Suppressor macrophage treated with lipopolysaccharide for 1 hour (primary cell): ENCODE measurements at regions not wholly inside any gene's neighbourhood (a gene's known extent, or its start where the extent isn't known, plus 50 kb on each side); places are given as distances from the start of the nearest gene placed in this dataset.

Experiments
- DNase-seq, 3 donors: peaks; one replicate each; pipeline ENCODE4 v3.0.0-alpha.2; 2020 to 2022

DNA sequence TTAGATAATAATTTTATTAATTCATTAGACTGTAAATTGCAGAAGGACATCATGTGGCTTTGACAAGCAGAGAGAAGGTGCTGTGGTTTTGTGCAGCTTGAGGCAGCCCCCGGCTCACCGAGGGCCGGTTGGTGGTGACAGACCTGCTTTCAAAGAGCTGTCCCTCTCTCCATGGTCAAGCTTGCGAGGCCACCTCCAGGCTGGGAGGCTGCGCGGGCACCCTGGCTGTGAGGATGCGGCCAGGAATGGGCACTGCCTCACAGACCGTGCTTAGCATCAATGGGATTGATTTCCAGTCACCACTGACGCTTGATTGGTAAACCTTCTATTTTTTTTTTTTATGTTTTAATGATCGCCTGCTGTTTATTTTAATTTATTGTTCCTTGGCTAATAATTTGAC is 690.9 kb downstream of the GALR1 start:
- DNase-seq, result no peak

DNA sequence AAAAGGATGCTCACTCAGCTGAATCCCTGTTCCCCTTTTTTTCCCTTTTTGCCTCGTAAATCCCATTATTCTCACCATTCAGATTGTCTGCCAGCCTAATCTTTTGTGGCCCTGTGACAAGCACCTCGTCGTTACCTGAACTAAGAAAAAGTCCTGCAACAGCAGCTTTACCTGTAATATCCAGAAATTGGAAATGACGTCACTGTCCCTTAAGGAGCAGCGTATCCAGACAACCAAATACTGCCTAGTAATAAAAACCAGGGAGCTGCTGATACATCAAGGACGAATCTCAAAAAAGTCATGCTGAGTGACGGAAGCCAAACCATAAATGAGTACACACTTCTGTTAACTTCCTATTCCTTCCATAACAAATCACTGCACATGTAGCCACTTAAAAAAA is 694.9 kb downstream of the GALR1 start:
- no peak for DNase-seq

DNA sequence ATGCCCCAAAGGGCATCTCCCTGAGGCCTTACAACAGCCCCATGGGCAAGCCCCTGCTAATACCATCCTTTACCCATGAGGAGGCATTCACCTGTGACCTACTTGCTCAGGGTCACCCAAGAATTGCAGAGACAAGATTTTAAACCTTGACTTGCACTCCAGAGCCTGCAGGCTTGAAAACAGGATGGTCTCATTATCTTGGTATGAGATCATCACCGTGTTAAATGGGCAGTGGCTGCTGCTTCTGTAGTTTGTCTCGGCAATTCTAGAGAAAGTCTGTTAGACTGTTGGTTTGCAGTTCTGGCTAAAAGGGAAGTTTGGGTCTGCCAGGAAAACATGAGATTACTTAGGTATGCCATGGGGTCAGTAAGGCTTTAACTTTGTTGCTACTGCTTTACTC is 698.9 kb downstream of the GALR1 start:
- no peak for DNase-seq

DNA sequence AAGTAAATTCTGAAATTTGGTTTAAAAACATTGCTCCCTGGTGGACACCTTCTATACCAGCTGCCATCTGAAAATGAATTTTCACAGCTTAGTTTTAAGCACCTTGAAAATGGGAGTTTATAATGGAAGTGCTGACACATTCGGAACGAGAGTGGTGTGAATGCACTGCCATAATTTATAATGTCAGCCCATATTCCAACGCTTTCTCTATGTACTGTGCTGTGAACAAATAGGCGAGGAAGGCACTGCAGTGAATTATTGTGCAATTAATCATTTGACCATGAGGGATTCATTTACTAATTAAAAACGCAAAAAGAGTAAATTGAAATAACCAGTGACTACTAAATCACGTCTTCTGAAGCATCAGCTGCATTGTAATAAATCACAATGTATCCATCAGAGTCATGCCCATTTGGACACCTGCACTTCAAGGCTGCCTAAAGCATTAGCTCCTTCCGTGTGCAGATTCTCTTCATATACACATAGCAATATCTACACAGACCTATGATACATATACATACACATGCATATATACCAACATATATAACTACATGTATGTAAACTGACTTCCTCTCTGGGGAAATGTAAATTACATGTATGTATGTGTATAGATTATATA is 699.8 kb downstream of the GALR1 start:
- no peak for DNase-seq

DNA sequence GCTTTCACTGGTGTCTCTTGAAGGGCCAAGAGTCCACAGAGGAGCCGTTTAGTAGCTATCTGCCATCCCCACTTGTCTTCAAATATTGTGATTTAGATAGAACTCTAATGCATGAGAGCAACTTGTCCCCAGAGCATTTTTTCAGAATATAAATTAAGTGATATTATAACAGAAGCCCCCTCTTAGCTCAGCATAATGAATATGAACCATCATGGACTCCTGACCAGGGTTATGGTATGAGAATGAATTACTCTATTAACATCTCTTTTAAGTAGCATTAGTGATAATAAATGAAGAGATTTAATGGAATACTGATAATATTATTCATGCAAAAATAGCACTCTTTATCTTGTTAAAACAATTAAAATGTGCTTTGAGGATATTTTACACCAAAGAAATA is 709.6 kb downstream of the GALR1 start:
- DNase-seq, result no peak

DNA sequence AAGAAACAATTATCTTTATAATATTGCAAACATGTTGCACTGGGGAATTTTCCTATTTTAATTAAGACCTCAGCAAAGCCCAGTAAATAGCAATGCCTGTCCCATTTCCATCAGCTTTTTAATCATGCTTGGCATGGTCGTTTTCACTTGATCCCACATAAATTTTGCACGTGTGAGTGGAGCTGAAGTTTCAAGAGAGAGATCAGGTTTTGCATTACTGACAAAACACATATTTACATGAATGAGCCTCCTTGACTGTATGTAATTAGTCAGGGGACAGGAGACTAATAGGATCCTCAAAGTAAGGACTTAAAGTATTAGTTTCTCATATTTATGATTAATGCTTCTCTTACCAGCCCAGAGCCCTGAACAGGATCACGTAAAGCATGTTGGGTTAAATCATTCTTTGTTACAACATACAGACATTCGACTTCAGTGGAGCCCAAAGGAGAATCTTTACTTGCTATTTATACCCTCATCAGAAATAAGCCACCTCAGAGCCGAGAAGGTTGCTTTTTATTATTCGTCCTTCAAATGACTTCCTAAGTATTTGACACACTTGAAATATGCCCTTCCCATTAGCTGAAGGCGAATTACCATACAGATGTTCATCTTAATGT is 711.3 kb downstream of the GALR1 start:
- no peak for DNase-seq

DNA sequence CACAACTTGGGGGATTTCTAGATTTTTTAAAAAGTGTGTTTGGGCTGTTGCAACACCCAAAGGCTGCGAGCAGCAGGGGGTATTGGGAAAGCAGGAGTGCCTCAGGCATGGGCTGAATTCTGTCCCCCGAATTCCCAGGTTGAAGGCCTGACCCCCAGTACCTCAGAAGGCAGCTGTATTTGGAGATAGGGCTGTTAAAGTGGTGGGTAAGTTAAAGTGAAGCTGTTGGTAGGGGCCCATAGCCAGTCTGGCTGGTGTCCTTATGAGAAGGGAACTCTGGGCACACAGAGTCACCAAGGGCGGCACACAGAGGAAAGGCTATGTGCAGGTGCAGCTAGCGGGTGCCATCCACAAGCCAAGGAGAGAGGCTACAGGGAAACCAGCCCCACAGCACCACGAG is 717.4 kb downstream of the GALR1 start:
- DNase-seq, result no peak

DNA sequence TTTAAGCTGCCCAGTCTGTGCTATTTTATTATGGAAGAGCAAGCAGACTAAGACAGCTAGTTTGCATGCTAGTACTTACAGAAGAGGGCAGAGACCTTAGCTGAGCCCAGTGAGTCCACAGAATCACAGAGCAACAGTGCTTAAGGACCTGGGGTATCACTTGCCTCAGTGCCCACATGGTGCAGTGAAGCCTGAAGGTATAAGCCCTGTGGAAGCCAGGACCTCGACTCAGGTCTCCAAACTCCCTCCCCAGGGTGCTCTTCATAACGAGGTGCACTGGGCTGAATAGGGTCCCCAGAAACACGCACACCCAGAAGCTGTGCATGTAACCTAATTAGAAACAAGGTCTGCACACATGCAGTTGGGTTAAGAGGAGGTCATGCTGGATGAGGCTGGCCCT is 718.1 kb downstream of the GALR1 start:
- no peak for DNase-seq

DNA sequence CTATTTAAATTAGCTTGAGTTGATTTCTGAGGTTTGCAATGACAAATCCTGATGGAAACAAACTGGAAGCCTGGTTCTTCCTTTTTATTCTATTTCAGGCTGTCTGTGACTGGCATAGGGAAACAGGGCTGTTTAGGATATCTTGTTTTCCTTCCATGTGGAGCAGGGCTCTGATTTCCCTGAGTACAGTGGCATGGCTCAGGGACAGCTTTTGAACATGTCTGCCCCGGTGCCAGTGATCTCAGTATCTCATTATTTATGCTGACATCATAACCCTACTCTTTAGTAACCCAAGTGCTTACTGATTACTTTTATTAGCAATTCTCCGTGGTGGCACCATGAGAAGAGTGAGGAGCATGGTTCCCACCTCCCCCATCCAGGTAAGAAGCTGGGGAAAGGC is 720.3 kb downstream of the GALR1 start:
- no peak for DNase-seq

DNA sequence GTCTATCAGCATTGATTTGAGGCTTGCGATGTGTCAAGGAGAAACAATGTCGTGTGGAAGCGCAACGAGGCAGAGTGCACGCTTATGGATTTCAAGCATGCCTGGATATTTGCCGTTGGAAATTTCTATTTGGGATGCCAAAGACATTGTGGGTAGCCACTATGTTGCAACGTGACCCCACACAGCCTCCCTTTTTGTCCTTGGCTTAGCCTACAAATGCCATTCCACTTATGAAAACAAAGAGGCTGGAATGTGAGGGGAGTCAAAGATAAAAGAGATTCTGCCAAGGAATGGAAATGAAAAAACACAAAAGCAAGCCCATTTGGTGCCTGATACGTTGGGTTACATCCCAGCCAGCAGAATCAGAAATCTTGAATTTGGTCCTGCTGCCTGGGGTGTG is 721.2 kb downstream of the GALR1 start:
- no peak for DNase-seq

DNA sequence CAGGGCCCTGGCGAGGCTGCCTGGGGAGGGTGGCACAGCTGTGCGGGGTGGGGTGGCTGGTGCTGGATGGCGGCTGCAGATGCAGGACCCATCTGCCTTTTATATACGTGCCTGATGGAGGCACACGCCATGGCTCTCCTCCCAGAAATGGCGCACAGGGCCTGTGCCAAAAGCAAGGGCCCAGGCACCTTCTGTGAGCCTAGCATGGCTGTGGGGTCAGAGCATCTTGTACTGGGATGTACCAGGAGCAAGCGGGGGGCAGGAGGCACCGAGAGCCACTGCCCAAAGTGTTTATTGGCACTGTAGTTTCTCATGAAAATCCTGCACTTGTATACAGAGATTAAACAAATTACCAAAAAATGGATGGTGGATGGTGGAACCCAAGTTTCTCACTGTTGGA is 724.1 kb downstream of the GALR1 start:
- DNase-seq, result no peak

DNA sequence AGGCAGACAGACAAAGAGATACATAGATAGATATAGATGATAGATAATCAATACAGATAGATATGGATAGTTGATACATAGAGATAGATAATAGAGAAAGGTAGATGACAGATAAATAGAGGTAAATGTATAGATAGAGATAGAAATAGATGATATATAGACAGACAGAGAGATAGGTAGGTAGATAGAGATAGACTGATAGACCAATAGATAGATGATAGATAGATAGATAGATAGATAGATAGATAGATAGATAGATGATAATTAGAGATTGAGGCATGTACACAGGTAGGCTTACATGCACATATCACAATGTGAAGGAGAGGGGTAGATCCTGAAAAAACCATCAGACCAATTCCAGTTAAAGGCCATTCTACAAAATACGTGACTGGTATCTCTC is 724.7 kb downstream of the GALR1 start:
- DNase-seq, result no peak

DNA sequence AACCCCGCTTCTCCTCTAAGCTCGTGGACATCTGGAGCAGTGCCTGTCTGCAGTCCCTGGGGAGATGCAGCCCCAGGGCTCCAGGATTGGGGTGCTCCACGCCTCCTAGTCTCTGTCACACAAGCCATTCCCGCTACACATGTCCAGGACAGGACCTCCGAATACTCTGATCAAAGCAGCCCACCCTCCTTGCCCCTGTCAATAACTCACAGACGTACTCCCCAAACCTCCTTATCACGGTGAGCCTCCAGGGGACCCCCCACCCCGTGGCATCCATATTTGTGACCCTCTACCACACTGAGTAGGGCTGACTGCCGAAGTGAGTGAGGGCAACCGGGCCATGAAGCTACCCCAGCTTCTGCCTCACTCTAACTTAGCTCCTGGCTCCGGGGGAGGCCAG is 727.7 kb downstream of the GALR1 start:
- DNase-seq, result no peak

DNA sequence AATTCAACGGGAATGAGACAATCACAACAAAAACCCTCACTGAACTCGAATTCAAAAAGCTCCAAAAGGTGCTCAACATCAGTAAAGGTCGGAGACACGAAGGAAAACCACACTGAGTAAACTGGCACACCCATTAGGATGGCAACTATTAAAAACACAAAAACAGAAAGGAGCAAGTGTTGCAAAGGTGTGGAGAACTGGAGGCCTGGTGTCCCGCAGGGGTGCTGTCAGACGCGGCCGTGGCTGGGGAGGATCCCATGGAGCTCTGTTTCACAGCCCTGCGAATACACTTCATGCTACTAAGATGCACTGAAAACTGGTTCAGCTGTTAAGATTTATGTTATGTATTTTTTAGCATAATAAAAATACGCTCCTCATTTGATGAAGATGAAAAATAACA is 730.6 kb downstream of the GALR1 start:
- DNase-seq, result no peak

DNA sequence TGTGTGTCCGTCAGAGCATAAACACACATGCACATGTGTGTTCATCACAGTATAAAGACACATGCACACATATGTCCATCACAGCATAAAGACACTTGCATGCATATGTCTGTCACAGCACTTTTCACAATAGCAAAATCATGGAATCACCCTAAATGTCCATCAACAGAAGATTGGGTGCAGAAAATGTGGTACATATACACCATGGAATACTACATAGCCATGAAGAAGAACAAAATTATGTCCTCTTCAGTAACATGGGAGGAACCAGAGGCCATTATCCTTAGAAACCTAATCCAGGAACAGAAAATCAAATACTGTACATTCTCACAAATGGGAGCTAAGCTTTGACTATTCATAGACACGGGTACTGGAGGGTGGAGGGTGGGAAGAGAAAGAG is 732.2 kb downstream of the GALR1 start:
- no peak for DNase-seq

DNA sequence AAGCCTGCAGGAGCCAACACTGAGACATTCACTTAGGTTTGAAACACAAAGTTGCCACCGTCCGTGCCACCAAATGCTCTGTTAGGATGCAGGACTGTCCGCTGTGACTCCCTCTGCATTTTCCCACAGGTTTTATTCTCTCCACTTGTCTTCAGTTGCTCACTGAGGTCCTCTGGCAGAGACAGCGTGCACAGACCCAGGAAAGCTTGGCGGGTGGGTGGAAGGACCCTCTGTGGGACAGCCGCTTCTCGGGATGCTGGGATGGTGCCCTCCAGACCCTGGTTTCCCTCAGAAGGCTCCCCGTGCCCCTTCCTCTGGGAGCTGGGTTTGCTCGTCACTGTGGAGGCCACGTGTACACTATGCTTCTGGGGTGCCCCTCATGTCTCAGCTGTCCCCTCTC is 733.6 kb downstream of the GALR1 start:
- no peak for DNase-seq

DNA sequence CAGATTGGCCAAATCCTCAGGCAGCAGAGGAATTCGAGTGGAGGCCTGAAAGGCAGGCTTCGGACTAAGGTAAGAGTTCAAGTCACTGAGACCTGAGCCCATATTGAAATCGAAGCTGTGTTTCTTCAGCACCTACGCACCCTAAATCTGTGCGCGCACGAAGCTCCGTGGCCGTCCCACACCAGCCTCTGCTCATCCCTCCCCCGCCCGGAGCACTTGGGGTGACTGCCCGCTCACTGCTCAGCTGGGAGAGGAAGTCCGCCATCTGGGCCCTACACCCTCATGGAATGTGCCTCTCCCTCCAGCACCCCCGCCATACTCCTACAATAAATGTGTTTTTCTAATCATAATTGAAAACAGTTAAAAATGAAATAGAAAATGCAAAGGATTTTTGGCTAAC is 734.5 kb downstream of the GALR1 start:
- no peak for DNase-seq

DNA sequence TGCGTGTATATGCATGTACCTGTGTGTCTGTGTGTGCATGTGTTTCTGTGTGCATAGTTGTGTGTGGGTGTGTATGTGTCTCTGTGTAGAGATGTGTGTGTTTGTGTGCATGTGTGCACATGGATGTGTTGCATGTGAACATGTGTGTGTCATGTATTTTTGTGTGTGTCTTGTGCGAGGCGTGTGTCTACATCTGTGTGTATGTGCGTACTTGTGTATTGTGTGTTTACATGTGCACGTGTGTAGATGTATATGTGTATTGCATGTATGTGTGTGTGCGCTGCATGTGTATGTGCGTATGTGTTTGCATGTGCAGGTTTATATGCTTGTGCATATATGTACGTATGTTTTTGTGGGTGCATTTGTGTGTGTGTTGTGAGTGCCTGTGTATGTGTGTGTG is 735.2 kb downstream of the GALR1 start:
- no peak for DNase-seq

DNA sequence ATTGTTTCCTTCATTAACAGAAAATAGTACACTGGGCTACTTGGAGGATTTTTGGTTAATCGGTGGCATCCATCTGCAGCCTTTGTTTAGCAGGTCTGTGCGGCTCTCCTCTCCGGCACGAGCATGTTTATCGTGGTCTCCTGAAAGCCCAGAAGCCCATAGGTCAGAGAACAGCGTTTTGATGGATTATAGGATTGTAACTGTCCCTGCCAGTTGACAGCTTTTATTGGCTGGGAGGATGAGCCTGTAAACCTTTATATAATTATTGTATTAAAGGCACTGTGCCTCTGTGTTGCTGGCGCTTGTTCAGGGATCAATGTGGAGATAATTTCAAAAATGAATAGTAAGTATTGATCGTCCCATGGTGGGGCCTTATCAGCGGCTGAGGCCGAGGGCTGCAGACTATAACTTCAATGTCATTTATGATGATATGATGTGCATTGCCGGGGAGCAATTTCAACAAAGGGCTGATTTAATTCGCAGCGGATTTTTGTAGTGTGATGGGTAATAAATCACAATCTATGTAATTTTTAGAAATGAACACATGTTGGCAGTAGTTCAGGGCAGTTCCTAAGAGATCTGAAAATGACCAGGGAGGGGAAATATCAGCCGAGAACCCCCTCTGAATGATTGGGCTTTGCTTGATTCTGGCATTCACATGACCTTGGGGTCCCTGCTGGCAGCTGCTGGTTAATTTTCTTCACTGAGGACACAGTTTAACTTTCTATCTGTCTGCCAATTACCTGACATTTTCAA is 736.1 kb downstream of the GALR1 start:
- DNase-seq, result no peak

DNA sequence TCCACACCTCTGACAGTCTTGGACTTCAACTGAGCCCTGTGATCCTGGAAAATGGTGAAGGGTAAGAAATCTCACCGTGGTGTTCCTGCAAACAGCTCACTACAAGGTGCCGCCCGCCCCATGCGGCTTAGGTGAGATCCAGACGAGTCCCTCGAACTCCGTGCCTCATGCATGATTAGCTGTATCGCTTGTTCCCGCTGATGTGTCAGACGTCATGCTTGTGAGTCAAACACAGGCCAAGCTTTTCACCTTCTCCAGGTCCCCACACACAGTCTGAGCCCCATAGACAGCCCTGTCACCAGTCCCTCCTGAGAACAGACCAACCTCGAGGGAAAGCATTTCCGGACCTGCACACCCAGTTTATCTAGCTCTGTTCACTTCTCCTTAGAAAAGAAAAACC is 740.5 kb downstream of the GALR1 start:
- no peak for DNase-seq

DNA sequence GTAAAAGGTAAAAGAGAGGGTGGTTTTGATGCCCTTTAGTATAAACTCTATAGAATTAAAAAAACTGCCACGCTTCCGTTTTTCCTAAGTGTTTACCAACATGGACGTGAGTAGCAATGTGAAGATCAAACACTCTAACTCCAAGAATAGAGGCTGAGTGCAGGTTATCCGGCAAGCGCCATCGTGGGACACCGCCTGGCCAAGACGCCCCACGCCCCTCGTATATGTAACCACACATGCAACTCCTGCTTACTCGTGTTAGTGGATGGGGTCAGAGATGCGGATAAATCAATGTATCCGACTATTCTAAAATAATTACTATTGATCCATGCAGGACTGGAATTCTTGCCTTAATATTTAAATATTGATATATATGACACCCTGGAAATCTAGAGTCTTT is 741.3 kb downstream of the GALR1 start:
- DNase-seq, result no peak

DNA sequence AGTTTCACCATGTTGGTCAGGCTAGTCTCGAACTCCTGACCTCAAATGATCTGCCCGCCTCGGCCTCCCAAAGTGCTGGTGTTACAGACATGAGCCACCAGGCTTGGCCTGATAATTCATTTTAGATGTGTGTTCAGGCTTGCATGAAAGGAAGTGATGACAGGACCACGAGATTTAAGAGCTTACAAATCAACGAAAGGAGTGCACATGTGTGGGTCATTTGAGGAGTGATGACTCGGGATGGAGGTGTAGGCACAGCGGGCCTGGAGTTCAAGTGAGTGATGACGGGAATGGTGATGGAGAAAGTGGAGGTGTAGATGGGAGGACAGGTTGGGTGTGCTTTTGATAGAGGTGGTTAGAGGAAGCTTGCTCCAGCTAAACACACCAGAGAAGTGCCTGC is 742.4 kb downstream of the GALR1 start:
- no peak for DNase-seq

DNA sequence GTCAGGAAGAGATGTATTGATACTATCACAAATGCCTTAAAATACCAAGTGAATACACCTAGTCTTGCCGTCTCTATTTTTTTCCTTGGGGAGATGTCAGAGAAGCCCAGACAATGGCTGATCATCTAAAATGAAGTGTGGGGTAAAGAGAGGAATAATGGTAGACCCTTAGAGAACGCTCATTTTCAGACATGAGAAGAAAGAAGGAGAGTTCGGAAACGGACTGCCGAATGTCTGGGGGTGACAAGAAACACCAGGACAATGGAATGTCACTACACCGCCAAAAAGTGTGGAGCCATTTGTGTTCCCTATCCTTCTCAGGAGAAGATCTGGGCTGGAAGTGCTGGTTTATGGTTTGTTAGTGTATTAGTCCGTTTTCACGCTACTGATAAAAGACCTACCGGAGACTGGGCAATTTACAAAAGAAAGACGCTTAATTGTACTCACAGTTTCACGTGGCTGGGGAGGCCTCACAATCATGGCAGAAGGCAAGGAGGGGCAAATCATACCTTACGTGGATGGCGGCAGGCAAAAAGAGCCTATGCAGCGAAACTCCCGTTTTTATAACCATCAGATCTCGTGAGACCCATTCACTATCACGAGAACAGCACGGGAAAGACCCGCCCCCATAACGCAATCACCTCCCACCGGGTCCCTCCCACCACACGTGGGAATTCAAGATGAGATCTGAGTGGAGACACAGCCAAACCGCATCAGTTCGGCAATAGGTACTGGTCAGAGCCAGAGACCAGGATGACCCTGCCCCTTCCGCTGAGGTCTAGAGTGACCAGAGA is 743.7 kb downstream of the GALR1 start:
- no peak for DNase-seq

DNA sequence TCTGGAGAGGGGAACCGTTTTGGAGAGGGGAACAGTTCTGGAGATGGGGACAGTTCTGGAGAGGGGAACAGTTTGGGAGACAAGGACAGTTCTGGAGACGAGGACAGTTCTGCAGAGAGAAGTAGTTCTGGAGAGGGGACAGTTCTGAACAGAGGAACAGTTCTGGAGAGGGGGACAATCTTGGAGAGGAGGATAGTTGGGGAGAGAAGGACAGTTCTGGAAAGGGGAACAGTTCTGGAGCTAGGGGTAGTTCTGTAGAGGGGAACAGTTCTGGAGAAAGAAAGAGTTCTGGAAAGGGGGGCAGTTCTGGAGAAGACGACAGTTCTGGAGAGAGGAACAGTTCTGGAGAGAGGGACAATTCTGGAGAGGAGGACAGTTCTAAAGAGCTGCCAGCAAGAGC is 745.9 kb downstream of the GALR1 start:
- no peak for DNase-seq
